ENCODE measurements at regions not wholly inside any gene's neighbourhood (a gene's known extent, or its start where the extent isn't known, plus 50 kb on each side); places are given as distances from the start of the nearest gene placed in this dataset.
A peak's percentile ranks its signal among the peaks of the same experiment; 100 is the strongest.
"Not testable (repeated sequence)": the region's sequence is repeated elsewhere in the genome, so short reads cannot be mapped to it uniquely, and the experiment has no call there.

DNA sequence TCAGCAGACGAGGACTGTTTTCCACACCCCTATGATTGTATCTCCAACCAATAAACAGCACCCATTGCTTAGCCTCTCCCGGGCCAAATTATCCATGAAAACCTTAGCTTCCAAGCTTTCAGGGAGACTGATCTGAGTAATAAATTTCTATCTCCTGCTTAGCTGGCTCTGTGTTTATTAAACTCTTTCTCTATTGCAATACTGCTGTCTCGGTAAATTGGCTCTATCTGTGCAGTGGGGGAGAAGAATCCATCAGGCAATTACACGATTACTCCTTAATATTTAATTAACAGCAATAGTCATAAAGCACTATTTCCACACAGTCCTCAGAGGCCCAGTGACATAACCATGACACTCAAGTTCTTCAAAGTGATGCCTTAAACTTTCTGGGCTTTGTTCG lies 1122.8 kb downstream of the TYW1 start:
- DNase-seq: no peak

DNA sequence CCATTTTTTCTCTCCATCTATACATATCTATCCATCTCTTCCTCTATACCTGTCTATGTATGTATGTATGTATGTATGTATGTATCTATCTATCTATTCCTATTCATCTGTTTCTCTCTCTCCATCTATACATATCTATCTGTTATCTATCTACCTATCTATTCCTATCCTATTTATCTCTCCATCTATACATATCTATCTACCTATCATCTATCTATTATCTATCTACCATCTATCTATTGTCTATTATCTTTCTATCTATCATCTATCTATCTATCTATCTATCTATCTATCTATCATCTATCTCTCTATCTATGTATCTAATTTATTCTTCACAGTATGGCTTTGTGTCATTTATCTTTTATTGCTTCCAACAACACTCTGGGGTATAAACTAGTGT lies 1124.4 kb downstream of the TYW1 start:
- DNase-seq: no peak

DNA sequence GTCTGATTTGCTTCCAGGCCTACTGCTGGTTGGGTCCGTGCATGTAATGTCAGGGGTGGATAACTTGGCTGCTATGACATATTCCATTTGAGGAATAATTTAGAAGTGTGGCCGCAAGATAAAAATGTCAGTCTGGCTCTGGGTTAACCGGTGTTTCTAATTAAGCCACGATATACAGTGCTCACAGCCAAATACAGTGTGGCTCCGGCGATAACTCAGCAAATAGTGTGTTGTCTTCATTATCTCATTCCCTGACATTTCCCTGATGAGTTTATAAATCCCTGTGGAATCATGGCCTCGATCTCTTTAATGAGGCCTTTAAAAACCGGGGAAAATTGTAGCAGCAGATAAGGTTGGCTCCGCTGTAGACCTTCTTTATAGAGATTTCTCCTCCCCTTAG lies 1125.0 kb downstream of the TYW1 start:
- DNase-seq: no peak

DNA sequence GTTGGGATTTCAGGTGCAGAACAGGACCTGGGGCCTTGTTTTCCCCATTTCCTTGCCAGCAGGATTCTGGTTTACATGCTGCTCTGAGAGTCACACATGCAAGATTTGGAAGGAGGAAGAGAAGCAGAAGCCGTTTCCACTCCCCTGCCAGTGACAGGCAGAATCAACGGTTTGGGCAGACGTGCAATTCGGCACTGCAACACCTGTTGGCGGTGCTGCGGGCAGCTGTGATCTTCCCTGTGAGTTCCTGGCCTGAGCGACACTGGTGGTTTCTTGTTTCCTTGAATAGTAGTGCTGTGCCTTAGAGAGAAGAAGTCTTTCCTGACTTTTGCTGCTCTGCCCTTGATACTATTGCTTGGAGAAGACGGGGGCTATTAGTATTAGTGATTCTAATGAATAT lies 1126.2 kb downstream of the TYW1 start:
- no peak for DNase-seq

DNA sequence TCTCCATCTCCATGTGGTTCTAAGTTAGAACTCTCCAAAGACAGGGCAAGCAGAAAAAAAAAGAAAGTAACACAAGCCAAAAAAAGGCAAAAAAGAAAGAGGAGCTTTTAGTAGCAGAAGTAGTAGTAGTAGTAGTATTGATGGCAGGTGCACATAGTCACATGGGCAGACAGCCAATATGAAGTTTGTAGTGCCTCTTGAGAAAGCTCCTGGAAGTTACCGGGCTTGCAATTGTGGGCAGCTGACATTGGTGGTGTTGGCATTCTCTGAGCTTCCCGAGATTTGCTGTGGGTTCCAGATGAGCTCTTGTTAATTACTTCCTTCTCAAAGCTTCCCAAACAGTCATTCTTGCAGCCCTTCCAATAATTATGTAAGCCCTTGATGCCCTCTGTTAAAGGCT lies 1128.5 kb downstream of the TYW1 start:
- no peak for DNase-seq

DNA sequence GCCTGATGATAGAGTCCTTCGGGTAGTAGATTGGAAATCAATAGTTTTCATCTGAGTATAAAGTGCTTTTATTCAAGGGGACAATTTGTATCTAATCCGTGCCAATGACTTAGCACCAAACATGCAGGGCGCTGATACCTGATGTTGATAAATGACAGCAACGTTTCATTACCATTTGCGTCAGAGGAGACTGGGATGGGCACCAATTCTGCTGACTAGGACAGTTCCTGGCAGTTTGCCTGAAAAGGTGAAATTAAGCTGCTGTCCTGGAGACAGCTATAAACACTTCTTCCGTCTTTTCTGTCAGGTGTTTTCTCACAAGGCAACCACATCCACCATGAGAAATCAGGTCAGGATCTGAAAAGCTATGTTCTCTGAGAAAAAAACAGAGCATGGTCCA lies 1136.4 kb downstream of the TYW1 start:
- peak; percentile 6 for DNase-seq

DNA sequence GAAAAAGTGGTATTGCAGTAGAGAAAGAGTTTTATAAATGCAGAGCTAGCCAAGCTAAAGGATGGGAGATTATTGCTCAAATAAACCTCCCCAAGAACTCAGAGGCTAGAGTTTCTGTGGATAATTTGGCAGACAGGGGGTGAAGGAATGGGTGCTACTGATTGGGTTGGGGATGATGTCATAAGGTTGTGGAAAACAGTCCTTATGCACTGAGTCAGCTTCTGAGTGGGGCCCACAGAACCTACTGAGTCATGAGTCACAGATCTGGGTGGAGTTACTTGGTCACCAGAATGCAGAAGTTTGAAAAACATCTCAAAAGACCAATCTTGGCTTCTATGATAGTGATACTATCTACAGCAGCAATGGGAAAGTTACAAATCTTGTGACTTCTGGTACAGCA lies 1146.7 kb downstream of the TYW1 start:
- no peak for DNase-seq

DNA sequence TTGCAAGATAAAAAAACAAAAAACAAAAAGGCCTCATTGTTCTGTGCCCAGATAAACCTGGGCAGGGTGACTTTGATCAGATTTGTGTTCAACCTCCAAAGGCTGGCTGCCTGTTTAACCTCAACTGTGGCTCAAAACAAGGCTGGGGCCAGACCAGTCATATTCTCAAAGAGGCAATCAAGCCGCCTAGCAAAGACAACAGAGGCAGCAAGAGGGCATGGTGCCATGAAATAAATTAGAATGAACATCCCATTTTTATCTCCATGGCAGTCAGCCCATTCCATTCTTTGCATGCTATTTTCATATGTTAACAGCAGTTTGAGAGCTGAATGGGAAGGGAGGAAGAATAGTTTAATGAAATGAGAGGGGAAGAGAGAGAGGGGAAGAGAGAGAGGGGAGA lies 1150.3 kb downstream of the TYW1 start:
- DNase-seq: peak; percentile 32

DNA sequence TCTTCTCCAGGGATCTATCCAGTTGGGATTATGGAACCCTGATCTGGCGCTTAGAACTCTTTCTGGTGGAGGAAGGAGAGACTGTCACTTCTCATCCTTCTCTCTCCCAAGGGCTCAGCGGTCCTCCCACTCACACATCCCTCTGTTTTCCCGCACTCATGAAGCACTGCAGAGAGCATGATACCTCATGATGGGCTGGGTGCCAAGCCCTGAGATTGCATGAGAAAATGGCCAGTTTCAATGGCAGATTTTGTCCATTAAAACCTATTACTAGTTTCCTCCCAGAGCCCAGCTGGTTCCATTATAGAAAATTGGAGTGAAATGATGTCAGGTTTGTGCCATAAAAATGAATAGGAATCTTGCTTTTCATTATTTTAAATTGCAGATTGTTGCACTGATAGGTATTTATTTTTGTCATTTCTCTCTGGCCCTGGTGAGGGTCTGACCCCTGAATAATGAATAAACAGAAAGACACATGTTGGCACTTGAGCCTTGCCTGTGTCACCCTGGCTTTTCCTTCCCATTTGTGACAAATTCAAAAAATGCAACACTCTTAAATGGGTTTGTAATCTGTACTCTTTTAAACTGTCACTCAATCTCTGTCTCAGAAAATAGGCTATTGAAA lies 1151.1 kb downstream of the TYW1 start:
- DNase-seq: peak; percentile 94

DNA sequence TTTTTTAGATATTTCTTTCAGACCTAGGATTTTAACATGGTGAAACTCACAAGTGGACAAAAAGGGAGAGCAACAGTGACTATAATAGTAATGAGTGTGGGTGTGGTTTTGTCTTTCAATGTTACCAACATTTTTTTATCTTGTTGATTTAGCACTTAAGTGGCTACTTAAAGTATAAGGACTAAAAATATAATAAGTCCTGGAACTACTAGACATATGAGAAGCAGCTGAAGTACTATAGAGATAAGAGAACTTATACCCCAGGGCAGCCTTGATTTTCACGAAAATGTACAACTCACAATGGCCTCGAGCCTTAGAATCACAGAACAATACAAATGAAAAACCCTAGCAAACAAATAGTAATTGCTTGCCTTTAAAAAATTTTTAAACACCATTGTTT lies 1151.8 kb downstream of the TYW1 start:
- peak; percentile 78 for DNase-seq

DNA sequence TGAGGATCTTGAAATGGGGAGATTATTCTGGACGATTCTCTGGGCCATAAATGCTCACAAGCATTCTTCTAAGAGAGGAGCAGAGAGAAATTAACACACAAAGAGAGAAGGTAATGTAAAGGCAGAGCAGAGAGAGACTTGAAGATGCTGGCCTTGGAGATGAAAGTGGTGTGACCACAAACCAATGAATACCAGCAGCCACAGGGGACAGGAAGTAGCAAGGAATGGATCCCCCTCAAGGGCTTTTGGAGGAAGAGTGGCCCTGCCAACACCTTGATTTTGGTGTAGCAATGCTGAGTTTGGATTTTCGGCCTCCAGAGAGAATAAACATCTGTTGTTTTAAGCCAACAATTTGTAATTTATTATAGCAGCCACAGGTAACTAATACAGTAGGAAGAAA lies 1155.6 kb downstream of the TYW1 start:
- DNase-seq: no peak

DNA sequence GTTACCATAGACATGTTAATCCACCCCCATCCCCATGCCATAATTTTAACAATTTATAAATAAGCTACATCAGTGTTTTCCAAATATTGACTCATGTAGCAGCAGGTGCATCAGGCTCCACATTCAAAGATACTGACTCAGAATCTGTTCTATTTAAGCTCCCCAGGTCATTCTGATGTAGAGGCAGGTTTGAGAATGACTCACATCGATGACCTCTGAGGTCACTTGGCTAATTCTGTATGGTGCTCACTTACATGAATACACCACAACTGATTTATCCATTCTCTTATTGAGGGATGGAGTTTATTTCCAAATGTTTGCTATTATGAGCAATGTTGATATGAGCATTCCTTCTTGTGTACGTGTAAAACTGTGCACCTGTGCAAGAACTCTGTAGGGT lies 1159.0 kb downstream of the TYW1 start:
- peak; percentile 32 for DNase-seq

DNA sequence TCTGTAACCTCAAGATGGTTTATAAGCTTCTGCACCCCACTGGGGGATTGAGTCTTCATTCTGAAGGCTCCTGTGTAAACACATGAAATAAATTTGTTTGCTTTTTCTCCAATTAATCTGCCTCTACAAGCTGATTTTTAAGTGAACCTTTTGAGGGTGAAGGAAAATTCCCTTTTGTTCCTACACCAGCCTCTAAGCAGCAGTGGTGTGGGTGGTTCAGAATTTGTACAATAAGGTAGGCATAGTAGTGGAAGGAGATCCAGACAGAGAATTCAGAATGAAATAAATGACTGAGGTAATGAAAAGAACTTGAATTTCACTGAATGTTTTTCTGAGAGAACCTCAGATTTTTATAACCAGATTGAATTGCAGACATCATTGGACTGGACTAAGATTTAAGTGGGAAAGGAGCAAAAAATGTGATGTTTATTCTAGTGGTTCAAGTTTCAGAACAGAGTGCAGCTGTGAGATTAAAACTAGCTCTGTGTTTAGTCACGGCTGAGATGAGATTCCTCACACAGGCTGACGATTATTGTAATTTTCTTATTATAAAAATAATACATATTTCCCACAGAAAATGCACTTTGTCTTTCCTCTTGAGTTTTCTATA lies 1162.2 kb downstream of the TYW1 start:
- DNase-seq: no peak

DNA sequence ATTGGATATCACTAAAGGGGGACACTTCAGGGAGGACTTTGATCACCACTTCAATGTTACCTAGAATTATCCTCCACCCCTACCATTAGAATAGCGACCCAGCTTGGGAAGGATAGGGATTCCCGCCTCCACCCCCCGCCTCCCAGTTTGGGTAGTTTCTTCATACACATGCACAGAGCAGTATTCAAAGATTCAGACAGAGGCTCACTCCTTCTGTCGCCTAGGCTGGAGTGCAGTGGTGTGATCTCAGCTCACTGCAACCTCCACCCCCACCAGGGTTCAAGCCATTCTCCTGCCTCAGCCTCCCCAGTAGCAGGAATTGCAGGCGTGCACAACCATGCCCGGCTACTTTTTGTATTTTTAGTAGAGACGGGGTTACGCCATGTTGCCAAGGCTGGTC lies 1166.1 kb downstream of the TYW1 start:
- no peak for DNase-seq

DNA sequence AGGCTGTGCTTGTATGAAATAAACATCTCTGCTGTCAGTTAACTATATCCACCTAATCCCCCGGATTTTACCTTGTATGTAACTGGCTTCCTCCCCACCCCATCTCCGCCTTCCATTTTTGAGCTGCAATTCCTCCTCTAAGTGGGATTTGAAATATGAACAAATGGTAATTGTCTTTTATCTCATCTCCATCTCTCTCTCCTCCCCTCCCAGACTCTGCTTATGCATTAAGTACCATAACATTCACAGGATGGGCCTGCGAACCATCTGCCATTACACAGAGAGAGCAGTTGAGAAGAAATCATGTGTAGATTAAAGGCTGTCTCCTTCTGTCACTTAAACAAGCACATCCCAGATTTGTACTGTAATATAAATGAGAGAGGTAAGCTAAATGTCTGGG lies 1169.9 kb downstream of the TYW1 start:
- DNase-seq: no peak

DNA sequence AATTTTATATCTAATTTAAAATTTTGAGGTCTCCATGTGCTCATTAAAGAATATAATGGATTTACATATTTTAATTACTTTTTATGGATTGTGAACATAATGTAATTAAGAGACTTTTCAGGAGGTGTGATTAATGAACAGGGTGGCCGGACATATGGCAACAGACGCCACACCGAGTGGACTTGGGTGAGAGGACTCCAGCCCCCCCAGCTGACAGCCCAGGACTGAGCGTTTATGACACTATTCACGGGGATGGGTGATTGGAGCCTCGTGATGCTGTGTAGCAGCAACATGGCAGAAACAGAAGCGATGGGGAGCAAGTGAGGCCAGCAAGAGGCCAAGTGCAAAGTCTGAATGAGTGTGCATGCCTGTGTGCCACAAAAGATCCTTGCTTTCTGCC lies 1176.9 kb downstream of the TYW1 start:
- DNase-seq: no peak

DNA sequence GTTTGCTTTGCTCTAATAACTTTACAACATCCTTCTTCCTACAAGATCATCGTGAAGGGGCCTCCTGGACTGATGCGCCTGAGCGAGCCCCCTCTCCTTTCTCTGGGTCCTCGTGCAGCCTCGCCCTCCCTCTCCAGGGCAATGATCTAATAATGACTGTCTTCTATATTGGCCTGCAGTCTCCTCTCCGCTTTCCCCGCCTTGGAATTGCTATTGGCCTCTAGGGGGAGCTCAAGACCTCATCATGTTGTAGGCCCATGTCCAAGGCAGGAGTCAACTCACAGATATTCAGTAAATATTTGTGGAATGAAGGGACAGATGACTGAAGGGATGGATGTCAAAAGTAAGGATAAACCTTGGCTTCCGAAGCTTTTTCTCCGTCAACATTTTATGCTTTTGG lies 1180.3 kb downstream of the TYW1 start:
- DNase-seq: peak; percentile 93

DNA sequence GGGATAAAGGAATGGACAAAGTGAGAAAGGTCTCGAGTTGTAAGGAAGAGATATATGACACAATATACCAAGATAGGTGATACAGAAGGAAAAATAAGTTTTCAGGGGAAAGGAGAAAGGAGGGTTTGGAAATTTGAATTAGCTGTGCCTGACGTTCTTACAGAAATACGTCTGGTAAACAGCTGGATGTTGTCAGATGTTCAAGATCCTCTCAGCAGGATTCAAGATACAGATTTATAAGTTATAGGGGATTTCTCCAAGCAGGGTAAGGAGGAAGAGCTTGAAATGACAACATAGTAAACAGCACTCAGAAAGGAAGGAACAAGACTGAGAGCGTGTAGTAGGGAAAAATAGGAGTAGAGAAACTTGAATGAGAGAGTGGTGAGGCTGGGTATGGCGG lies 1184.1 kb downstream of the TYW1 start:
- DNase-seq: no peak

DNA sequence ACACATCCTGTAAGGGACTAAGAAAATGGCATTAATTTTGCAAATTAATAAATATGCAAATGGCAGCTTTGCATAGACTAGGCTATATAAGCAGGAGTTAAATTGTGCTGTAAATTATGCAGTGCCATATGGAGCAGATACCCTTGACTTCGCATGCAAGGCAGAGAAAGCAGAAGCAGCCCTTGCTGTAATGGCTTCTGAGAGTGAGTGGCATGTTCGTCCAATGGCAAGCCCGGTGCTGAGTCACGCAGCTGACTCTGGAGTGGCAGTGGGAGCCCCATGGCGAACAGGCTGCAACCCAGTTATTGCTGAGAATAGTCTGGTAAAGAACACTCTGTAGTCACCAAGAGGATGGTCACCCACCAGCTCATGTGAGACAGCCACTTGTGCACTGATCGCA lies 1186.5 kb downstream of the TYW1 start:
- DNase-seq: no peak

DNA sequence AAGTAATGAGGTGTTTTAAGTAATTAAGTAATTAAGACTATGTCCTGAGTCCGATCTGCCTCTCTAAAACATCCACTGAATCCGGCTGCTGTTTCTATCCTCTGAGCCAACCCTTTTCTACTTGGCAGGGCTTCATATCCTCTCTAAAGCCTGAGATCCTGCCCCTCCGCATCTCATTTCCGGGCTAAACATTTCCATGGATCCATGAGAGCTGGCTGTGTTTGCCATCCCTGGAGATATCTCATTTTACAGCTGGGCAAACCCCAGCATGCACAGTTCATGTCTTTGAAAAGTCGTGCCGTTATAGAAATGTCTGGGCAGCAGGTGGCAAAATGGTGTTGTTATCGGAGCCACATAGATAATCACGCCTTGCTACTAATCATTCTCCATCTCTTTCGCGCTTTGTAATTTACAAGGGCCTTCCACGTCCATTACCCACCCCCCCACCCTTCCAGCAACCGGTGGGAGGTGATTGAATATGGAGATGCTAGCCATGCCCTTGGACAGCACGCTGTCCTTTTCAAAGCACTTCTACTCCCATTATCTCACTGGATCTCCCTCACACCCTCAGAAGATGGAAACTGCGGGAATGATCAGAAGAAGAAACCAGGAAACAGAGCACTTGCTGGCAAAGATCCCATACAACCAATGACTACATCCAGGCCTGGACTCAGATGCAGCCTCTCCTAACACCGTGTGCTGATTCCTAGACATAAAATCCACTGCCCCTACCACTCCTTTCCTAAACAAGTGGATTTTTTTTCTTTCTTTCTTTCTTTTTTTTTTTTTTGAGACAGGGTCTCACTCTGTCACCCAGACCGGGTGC lies 1189.2 kb downstream of the TYW1 start:
- DNase-seq: peak; percentile 95

DNA sequence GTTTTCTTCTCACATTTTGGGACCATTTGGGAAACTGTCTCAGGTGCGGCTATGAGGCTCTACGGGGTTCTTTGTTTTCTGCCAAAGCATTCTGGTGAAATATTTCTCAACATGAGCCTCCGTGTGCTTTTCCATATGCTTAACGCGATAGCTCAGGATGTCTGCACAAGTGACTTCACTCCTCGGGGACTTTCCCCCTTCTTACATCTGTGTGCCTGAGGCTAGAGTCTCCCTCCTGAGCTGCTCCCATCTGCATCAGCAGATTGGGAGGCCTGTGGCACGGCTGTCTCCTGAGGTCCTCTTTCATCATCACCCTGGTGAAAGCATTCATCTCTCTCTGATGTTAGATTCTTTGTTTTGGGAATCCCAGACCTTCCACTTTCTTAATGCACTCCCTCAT lies 1190.9 kb downstream of the TYW1 start:
- DNase-seq: no peak

DNA sequence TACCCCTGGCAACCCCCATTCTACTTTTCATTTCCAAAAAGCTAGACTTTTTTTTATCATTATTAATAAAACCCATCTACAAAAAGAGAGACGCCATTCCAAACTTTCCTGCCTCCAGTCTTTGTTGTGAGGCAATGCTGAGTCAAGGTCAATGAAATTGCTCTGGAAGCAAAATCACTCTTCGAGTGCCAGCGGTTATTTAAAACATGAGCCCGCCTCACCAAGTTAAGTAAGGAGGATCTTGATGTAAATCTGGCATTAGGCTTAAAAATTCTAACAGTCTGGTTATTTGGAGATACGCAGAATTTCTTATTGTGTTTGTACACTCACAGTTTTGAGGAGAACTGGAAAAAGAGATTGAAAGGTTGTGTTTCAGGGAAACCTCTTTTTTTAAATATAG lies 1196.3 kb downstream of the TYW1 start:
- DNase-seq: no peak

DNA sequence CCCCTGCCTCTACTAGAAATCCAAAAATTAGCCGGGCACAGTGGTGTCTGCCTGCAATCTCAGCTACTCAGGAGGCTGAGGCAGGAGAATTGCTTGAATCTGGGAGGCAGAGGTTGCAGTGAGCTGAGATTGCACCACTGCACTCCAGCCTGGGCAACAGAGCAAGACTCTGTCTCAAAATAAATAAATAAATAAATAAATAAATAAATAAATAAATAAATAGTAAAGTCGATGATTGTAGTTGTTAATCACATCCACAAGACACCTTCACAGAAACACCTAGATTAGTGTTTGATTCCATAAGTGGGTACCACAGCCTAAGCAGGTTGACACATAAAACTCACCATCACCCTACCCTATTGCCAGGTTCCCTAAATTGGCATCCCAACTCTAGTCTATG lies 1199.0 kb downstream of the TYW1 start:
- DNase-seq: not testable (repeated sequence)

DNA sequence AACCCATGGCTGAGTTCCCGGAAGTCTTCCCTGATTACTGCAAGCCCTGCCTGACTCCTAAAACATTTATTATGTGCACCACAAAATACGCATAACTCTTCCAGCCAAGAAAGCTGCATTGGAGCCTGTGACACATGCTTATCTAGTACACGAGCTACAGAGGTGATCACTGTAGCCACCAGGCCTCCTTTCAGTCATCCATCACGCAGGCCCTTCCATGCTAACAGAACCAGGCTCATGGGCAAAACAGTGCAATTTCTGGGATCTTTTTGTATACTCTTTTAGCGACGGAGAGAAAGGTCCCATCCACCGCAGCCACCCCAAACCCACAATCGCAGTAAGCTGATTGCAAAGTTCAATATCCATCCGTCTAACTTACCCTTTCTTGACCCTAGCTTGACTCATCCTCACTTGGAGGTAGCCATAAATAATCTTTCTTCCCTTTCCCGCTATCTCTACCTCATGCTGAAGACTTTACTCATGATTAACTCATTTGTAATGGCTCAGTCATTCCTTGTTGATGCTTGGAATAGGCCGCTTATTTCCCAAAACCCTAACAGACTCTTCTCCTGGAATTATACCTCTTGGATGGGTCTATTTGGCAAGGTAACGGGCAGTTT lies 1203.5 kb downstream of the TYW1 start:
- no peak for DNase-seq
